COLO668 (cell line): ENCODE measurements at regions not wholly inside any gene's neighbourhood (a gene's known extent, or its start where the extent isn't known, plus 50 kb on each side); places are given as distances from the start of the nearest gene placed in this dataset.

Experiments used
- DNase-seq: peaks from one replicate; lab custom pipeline; 2025; ENCODE audit not compliant: unreplicated experiment; lab: John Stamatoyannopoulos, UW

DNA sequence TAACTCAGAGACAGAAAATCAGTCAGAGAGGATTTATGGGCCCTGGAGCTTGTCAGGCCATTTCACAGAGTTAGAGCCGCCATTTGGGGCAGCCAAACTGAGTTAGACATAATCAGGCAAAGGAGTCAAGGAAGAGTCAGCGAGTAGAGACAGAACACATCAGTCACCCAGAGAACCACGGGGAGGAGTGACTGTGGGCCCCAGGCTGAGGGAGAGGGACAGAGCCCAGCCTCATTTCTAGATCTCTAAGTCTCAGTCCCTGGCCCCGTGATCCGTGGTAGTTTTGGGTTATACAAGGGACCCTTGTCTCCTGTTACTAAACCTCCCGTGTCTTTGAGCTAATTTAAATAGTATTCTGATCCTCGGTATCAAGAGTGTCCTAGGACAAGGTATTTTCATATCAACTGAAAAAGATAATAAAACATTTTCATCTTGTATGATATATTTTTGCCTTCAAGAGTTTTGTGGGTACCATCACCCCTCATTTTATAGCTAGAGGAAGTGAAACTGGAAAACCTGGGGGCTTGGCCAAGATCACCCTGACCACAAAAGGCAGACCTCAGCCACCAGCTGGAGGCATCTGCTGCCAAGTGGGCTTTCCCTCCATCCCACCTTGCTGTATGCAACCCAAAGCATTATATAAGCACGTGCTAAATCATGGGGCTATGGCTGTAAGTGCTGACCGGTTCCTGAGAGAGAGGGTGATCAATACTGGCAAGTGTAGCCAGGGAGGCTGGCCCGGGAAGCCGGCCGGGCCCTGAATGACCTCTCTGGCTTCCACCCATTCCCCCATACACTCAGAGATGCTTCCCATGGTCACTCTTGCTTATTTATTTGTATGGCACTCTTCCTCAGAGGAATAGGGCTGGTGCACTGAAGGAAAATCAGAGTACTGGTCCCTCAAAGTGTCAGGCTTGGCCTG is 204.1 kb downstream of the BCOR start:
- no peak for DNase-seq

DNA sequence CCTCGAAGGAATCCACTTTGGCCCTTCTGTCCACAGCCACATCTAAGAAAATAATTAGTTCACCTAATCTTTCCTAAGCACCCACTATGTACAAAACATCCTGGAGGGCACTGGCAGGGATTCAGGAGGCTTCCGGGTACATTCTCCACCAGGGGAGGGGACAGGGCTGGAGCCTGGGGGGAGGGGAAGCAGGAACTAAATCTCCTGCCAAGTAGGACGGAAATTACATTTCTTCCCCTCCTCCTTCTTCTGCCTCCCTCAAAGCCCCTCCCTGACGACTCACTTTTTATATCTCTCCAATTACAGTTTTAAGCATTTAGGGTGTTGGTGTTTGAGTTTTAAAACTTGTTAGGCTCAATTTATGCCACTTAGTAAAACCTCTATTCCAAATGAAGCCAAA is 203.1 kb downstream of the BCOR start:
- DNase-seq, result no peak

DNA sequence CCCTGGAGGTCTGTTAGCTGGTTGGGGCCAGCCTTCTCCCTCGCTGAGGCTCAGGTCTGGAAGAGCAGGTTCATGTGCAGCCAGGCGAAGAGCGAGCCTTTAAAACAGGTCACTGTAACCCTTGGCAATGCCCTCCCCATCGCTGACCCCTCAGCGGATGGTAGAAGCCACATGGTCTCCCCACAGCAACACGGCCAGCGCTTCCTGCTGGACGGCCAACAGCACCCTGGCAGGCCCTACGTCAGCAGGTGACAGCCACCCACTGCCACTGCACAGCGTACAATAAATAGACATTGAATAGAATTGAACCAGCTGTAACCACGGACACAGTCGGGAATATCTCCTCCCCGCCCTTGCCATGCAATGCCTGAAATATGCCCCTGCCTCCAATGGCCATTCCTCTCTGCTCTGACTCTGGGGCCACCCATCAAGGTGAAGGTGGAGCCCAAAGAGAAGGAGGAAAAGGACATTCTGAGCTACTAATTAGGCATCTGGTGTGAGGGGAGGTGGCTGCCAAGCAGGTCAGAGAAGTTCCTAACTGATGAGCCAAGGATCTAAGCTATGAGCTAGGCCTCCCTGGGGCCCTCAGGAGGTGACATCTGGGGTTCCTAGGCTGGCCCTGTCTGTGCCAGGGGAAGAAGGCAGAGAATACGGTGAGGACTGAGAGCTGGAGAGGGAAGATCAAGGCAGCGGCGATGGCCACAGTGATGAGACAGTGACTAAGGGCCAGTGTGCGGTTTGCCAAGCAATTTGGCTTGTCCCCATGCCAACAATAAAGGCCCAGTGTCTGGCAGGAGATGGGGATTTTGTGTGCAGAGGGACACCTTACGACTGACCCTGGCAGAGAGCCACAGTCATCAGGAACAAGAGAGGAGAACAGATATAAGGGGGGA is 202.3 kb downstream of the BCOR start:
- DNase-seq, result peak; percentile 18

DNA sequence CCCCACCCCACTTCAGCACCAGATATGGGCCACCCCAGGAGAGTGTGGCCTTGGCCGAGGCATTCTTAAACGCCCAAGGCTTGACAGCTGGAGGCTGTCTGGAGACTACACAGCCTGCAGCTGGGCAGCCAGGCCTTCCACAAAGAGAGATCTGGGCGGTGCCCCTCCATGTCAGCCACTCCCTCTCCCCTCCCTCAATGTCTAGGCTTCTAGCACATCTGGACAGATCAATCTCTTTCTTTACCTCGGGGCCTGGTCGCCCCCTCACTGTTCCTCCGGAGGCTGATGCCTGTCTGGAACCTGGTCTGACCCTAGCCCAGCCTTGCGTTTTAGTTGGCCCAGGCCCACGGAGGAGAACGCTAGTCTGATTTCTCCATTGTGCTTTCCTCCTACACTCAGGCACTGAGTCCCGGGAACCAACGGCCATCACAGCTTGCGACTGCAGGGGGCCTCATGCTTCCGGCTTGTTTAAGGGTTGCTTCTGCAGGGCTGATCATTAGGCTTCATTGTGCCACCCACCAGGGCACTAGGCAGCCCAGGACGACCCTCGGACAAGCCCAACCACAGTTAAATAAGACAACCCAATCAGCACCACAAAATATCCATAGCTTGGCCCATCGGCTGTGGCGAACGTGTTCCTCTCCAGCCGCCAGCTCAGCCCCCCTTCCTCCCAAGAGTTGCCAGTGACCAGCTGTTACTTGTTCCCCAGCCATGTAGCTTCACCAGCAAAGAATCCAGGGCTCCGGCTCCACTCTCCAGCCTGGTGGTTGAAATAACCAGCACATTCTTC is 200.6 kb downstream of the BCOR start:
- no peak for DNase-seq

DNA sequence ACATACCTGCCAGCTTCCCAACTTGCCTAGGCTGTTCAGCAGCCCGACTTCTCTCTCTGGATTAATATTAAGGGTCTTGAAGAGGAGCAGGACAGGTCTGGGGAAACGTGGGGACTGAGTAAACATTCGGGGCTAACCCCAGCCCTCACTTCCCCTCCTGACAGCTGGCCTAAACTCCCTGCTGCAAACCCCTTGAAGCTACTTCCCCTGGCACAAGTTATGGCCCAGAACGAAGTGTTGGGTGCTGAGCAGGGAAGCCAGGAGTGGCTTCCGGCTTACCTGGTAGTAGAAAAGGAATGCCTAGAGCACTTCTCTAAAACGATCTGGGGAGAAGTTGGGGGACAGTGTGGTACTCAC is 200.0 kb downstream of the BCOR start:
- DNase-seq, result no peak

DNA sequence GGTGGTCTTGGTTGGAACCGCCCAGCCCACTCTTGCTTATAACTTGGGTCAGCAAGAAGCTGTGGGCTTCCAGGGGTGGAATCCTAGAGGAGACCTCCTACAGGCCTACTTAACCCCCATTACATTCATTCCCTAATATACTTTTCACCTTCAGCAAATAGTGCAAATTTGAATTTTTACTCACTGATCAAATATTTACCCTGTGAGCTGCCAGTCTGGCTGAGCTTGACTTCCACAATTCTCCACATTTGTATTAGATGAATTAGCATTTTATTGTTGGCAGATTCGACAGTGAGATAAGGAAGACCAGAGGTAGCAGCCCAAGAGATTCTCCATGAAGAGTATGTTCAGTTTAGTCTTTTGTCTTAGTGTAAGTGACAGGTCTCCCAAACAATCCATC is 199.6 kb downstream of the BCOR start:
- no peak for DNase-seq

DNA sequence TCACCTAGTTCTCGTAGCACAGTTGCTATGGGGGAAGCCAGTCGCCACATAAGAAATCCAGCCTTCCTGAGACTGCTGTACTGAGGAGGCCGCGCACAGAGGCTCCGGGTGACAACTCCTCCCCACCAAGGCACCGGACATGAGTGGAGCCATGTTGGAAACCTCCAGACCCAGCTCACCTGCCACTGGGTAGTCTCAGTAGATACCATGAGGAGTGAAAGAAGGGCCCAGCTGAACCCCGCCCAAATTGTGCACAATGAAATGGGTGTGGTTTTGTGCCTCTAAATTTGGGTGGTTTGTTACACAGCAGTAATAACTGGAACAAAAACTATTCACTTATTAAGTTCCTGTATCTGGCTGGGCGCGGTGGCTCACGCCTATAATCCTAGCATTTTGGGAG is 198.7 kb downstream of the BCOR start:
- no peak for DNase-seq

DNA sequence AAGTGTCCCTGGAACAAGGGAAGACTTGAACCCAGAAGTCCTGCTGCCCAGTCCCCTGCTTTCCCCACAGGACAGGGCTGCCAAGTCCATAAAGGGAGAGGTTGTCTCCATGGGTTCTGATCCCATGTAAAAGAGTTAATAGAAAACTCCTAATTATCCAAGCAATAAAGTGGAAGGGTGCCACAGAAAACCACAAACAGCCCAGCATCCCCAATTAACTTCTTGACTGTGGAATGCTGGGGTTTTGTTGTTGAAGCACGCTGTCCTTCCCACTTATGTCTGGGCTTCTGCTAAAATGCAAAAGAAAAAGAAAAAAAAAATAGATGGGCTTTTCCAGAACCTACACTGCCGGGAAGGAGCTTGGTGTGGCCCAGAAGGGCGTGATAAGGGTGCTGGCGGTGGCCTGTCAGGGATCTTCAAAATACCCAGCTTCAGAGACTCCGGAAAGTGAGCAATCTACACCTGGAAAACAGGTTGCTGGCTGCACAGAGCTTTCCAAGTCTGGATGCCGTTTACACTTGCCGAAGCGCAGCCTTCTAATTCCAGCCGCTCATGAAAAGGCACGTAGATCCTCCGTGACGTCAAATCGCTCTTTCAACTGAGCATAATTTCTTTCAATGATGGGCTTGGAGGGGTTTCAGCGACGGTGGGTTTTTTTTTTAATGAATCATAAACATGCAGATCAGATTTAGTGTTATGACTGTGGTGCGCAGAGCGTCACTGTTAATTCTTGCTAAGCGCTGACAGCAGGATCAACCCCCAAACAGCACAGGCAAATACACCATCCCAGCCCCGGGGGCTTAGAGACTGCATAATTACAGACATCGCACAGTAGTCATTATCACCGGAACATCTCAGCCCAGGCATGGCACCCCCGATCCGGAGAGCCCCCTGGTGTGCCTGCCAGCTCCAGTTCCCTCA is 197.6 kb downstream of the BCOR start:
- DNase-seq, result no peak

DNA sequence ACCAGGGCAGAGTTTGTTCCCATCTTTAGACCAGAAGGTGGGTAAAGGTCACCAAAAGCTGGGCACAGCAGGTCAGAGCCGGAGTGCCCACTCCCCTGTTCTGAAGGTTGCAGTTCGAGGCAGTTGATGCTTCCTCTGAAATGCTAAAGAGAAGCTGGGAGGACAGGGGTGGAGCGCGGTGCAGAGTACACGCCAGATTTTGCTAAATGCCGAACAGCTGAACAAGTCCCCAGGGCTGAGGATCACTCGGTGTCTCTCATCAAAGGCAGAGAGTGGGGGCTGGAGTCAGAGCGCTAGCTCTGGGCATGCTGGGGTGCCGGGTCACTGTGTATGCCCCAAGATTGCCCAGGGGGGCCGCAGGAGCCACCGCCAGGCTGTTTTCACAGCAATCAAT is 197.0 kb downstream of the BCOR start:
- DNase-seq, result no peak

DNA sequence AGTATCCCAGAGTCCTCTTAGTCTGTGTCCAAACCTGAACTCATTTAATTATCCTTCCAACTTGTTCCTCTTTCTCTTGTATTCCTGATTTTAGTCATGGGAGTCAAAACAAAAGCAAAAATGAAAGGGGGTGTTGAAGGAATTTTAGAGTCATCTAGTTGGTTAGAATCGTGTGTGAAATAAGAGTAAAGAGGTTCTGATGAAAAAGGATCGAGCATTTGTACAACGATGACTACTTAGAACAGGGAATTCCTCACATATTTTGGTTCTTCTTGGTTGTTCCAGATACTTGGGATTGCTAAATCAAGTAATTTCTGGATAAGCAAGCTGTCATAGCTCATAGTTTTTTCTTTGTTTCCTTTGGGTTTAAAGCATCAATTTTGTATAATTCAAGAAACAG is 194.4 kb downstream of the BCOR start:
- no peak for DNase-seq

DNA sequence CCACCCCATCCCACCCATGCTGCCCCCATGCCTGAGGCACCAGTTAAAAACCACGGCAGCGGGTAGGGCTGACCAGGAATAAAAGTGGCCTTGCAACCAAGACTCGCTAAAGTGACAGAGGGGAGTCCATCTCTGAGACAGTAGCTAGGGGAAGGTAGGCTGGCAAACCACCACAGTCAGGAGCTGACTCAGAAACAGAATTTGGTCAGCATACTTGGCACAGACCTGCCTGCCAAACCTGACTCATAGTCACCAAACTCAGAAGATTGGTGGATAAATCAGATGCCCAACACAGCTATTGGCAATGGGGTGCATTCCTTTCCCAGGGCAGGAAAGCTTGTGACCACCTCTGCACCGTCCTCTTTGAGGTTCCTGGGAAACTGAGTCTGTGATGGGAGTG is 193.8 kb downstream of the BCOR start:
- DNase-seq, result no peak

DNA sequence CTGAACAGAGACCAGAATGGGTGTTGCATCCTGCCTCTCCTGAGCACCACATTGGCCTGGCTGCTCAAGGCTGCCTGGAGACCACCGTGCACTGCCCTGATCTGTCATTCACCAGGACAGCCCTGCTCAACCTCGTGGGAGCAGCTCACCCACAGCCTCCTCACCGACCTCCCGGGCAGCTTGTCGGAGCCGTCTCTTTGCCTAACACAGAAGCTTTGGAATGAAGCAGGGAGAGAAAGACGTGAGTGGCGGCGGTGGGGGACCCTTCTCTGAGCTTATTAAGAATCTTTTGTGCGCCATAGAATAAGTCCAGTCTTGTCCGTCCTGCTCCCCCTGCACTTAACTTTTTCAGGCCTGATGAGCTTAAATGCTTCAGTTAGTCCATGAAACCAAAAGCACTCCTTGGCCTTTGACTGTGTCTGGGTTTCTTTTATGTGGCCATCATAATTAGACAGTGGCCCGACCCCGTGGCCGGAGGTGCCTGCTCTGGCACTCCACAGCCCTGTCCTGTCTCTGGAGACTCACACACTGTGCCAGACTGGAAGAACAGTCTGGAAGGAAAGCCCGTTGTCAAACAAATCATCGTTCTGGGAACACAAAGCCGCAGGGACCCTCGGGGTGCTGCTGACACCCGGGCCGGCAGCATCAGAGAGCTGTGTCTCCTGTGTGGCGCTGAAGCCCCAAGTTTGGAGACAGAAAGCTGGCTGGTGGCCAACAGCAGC is 192.8 kb downstream of the BCOR start:
- peak; percentile 27 for DNase-seq

DNA sequence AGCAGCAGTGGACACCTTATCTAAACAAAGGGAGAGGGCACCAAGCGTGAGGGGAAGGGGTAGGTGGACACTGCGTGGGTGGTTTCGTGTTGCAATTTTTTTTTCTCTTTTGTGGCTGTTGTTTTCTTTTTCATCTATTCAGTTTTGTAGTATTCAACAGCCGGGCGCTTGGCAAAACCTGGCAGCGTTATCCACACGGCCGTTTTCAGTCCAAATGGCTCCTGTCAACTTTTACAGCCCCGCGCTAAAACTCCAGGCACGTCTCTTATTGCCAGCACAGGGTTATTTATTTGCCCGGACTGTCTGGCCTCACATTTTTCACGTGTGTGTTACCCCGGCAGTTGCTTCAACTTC is 192.2 kb downstream of the BCOR start:
- DNase-seq, result peak; percentile 24

DNA sequence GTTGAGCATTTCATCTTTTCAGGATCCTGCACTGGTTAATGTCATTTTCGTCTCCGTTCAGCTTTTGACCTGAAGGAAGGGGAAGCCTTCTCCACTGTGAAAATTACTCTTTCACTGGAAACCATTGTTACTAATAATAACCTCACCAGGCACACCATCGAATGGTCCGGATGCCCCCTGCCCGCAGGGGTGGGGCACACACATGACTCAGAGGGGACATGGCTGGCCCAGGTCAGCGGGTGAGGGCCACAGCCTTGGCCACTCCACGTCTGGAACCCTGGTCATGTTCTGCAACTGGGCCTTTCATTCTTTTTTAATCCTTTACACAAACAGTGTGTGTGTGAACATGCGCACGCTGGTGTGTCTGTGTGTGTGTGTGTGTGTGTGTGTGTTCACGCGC is 191.8 kb downstream of the BCOR start:
- DNase-seq, result no peak

DNA sequence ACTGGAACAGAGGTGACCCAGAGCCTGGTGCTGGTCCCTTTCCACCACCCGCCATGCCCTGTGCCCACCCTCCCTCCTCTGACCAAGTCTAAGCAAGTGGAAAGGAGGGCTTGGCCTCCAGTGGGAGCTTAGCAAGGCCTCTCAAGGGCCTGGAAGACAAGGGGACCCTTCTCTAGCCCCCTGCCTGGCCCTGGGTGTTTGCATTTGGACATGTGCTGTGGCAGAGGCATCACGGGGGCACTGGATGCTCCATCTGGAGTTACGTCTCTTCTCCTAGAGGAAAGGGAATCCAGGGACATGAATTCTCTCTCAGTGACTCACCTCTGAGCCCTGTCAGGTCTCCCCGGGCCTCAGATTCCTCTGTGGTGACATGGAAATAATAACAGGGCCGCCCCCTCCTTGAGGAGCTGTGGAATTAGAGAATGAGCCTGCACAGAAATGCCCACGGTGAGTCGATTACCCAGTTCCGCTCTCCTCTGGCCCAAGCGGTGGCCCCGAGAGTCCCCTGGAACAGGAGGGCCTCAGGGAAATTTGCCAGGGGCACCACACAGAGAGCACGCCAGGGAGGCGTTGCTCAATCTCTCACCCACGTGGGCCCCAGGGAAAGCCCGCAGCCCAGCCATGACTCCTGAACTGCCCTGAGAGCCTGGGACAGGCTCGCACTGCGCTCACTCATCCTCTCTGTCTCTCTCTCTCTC is 189.6 kb downstream of the BCOR start:
- no peak for DNase-seq

DNA sequence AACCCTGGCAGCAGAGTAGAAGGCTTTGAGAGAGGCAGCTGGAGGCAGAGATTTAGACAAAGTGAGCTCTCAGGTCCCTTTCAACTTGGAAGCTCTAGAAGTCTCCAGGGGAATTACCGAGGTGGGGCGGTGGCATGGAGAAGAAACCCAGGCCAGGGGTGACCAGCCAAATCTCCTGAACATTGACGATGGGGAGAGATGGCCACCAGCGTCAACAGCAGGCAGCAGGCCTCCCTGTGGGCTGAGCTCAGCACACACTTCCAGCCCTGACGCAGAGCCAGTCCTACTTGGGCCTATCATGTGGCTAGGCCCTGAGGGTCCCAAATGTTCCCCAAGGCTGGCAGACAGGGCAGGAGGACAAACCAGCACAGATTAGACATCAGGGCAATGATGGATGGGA is 187.8 kb downstream of the BCOR start:
- DNase-seq, result no peak

DNA sequence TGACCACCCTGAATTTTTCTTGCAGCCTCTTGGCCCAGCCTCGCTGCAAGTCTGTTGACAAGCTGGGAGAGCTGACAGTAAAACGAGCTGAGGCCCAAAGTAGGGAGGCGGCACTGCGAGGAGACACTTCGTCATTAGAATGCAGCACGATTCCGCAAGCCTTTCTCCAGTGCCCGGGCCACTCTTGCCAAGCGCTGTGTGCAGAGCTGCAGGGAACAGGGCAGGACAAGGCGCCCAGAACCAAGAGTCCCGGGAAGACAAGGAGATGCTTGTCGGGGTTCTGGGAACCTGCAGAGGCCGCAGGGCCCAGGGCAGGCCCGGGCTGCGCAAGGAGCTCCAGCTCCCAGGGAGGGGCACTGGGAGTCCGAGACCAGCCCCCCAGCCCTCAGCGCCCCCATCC is 187.1 kb downstream of the BCOR start:
- DNase-seq, result no peak

DNA sequence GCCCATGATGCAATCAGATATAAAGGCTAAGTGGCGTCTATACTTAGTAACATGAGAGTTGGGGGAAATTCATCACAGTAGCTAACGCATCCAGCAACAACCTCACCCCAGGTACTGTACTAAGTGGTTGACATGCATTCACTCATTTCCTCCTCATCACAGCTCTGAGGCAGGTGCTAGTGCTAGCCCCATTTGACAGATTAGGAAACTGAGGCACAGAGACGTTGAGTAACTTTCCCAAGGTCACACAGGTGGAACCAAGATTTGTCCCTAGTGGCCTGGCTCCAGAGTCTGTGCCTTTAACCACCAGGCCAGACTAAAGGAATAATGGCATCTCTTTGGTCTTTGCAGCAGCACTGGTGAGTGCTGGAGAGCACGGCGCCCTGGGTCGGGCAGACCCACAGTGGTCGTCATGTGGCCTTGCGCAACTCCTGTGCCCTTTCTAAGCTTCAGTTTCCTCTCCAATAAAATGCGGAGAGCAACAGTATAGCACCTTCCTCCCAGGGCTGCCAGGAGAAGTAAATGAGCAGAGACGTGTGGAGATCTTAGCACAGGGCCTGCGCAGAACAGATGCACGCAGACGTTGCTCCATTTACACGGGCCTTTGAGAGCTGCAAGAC is 186.4 kb downstream of the BCOR start:
- DNase-seq, result no peak

DNA sequence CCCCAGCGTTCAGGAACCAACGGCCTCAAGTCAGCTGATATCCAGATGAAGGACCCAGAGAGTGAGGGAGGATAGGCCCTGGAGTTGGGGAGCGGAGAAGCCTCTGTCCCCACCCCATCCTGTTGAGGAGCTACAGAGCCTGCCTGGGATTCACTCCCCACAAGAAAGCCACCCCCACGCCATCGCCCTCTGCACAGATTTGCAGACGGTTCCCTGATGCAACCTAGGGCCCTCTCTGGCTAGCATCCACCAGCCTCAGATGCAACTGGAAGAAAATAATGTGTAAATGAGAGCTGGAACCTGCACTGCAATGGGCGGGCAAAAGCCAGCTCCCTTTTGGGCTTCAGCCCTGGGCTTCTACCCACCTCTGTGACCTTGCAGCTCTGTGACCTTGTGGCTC is 185.6 kb downstream of the BCOR start:
- no peak for DNase-seq
